ENCODE measurements at regions not wholly inside any gene's neighbourhood (a gene's known extent, or its start where the extent isn't known, plus 50 kb on each side); places are given as distances from the start of the nearest gene placed in this dataset.

GRCh38 chr9:95609426-95609825 lies 92.7 kb upstream of the PTCH1 start:
- Histone ChIP-seq H3K4me3 (no peak overlapping the region), H3K9ac (ENCODE audit: control insufficient read depth, insufficient read depth, low read length) (no peak overlapping the region), H4K20me1 (ENCODE audit: control insufficient read depth, insufficient read depth) (no peaks in the 10 kb centered on the region), H3K79me2 (ENCODE audit: control insufficient read depth, insufficient read depth, low read length) (no peaks in the 10 kb centered on the region), H3K4me1 (ENCODE audit: control insufficient read depth, insufficient read depth, low read length) (no peaks in the 10 kb centered on the region), H3K27ac (ENCODE audit: control insufficient read depth, insufficient read depth) (no peak overlapping the region), H3K4me2 (ENCODE audit: control insufficient read depth, insufficient read depth) (no peak overlapping the region), H2AFZ (ENCODE audit: control insufficient read depth, low read depth, low read length) (no peak overlapping the region), H3K9me3 (replicated peaks; ENCODE audit: control insufficient read depth, insufficient read depth, low read length) (no peaks in the 10 kb centered on the region; the same call in 2 of the 3 replicates), H3K36me3 (ENCODE audit: control insufficient read depth in 2 of 2, insufficient read depth in 2 of 2, low read length in 1 of 2) (no peaks in the 10 kb centered on the region), H3K27me3 (replicated peaks in 1 of 2; ENCODE audit: control insufficient read depth in 2 of 2, insufficient read depth in 2 of 2, low read length in 1 of 2) (no peaks in the 10 kb centered on the region; a peak in 1 of 4 replicates)
- TF ChIP-seq NFYB (IDR thresholded peaks at IDR 0.05; ENCODE audit: insufficient read depth, low read depth, low read length) (no peak), SREBF1 (IDR thresholded peaks at IDR 0.05; ENCODE audit: low read length) (no peak), STAT3 (IDR thresholded peaks at IDR 0.05; ENCODE audit: low read depth, low read length) (no peak), RFX5 (IDR thresholded peaks at IDR 0.05; ENCODE audit: low read depth, low read length) (no peak), TBL1XR1 (IDR thresholded peaks at IDR 0.05; ENCODE audit: low read depth, low read length) (no peak), KLF5 (IDR thresholded peaks at IDR 0.05; ENCODE audit: partially characterized antibody) (no peak), TARDBP (IDR thresholded peaks at IDR 0.05; ENCODE audit: borderline replicate concordance) (no peak), ZBTB40 (IDR thresholded peaks at IDR 0.05; ENCODE audit: borderline replicate concordance) (no peak), YBX1 (IDR thresholded peaks at IDR 0.05) (no peak), ZNF622 (IDR thresholded peaks at IDR 0.05) (no peak), IRF4 (IDR thresholded peaks at IDR 0.05; ENCODE audit: low read depth, low read length) (no peak), ZNF217 (IDR thresholded peaks at IDR 0.05) (no peak), ZZZ3 (IDR thresholded peaks at IDR 0.05; ENCODE audit: control insufficient read depth, insufficient read length, low read depth) (no peak), IKZF2 (IDR thresholded peaks at IDR 0.05) (no peak), SMARCA5 (IDR thresholded peaks at IDR 0.05) (no peak), BHLHE40 (IDR thresholded peaks at IDR 0.05; ENCODE audit: borderline replicate concordance in 1 of 2, low read depth in 2 of 2, low read length in 1 of 2) (no peak)
- intact Hi-C loops (cut with micrococcal nuclease; ENCODE audit: unreplicated experiment) (no loop called here), in situ Hi-C loops (cut with MboI) (no loop called here)
- FAIRE-seq (no peak), DNase-seq (ENCODE audit: low read depth, low spot score) (no peak), ATAC-seq (no peak)
- ChIA-PET SMC1A (ENCODE audit: uncharacterized antibody, unreplicated experiment) (no interaction called here), RAD21 (ENCODE audit: unreplicated experiment) (no interaction called here), CTCF (interaction anchor here (0.6 kb wide), 1 partner anchor 1086 kb away, joined by 3 read pairs; no protein-coding TSS in a partner anchor), POLR2A (no interaction called here)
- 40% methylated on average over 7 of the region's 7 CpGs for WGBS (ENCODE audit: insufficient coverage, insufficient replicate concordance, low lambda C conversion rate, missing lambda C conversion rate)
- BruUV-seq (replicated peaks): no TSS peak
